IMR-90 (cell line): ENCODE measurements at regions not wholly inside any gene's neighbourhood (a gene's known extent, or its start where the extent isn't known, plus 50 kb on each side); places are given as distances from the start of the nearest gene placed in this dataset.

Experiments
- BHLHE40 ChIP-seq: fragments of 150-350 bp; IDR thresholded peaks from 2 replicates; pipeline ENCODE4 v1.6.1; 2016; ENCODE audit warnings: mild to moderate bottlenecking, low read depth, low read length
- CEBPB ChIP-seq: IDR thresholded peaks from 2 replicates; pipeline ENCODE4 v1.6.1; 2012; ENCODE audit warnings: low read depth, low read length, improper control_type of control experiment
- CHD1 ChIP-seq: IDR thresholded peaks from 2 replicates; pipeline ENCODE4 v1.6.1; 2012; ENCODE audit warnings: low read depth, low read length, improper control_type of control experiment
- CTCF ChIP-seq: conservative IDR thresholded peaks from 2 replicates; pipeline ENCODE4 v1.5.1; 2012; ENCODE audit warnings: mild to moderate bottlenecking, low read depth, low read length, improper control_type of control experiment
- FOS ChIP-seq: fragments of 150-350 bp; IDR thresholded peaks from 2 replicates; pipeline ENCODE4 v1.6.1; 2016; ENCODE audit warnings: low read depth, low read length
- MAFK ChIP-seq: IDR thresholded peaks from 2 replicates; pipeline ENCODE4 v1.6.1; 2012; ENCODE audit warnings: low read depth, low read length, improper control_type of control experiment
- MAZ ChIP-seq: IDR thresholded peaks from 2 replicates; pipeline ENCODE4 v1.6.1; 2012; ENCODE audit warnings: low read depth, mild to moderate bottlenecking, low read length, improper control_type of control experiment, moderate library complexity, borderline replicate concordance
- MXI1 ChIP-seq: IDR thresholded peaks from 2 replicates; pipeline ENCODE4 v1.6.1; 2012; ENCODE audit warnings: low read depth, mild to moderate bottlenecking, low read length, moderate library complexity, borderline replicate concordance
- POLR2A ChIP-seq: IDR thresholded peaks from 2 replicates; pipeline ENCODE4 v1.6.1; 2012; ENCODE audit warnings: mild to moderate bottlenecking, low read depth, low read length
- RAD21 ChIP-seq: IDR thresholded peaks from 2 replicates; pipeline ENCODE4 v1.6.1; 2012; ENCODE audit warnings: low read length, improper control_type of control experiment
- RCOR1 ChIP-seq: IDR thresholded peaks from 2 replicates; pipeline ENCODE4 v1.6.1; 2012; ENCODE audit warnings: mild to moderate bottlenecking, low read length, improper control_type of control experiment; ENCODE audit not compliant: insufficient replicate concordance
- RFX5 ChIP-seq: IDR thresholded peaks from 2 replicates; pipeline ENCODE4 v1.8.0; 2012; ENCODE audit warnings: low read depth, mild to moderate bottlenecking, low read length, moderate library complexity
- USF2 ChIP-seq: fragments of 150-350 bp; IDR thresholded peaks from 2 replicates; pipeline ENCODE4 v1.6.1; 2017; ENCODE audit warnings: mild to moderate bottlenecking, antibody characterized with exemption, low read length, low read depth

GRCh38 chr4:174152717-174153466 is 130.6 kb downstream of the FBXO8 start:
- TF ChIP-seq RCOR1 (no peak), CTCF (no peak), CEBPB (no peak), USF2 (no peak), POLR2A (no peak), RFX5 (no peak), MXI1 (no peak), RAD21 (no peak), CHD1 (no peak), MAFK (no peak), BHLHE40 (no peak), FOS (no peak), MAZ (no peak)
